WI38 (cell line): ENCODE measurements at regions not wholly inside any gene's neighbourhood (a gene's known extent, or its start where the extent isn't known, plus 50 kb on each side); places are given as distances from the start of the nearest gene placed in this dataset.
"Not testable (repeated sequence)": the region's sequence is repeated elsewhere in the genome, so short reads cannot be mapped to it uniquely, and the experiment has no call there.

Experiments
- H3K4me3 ChIP-seq: 2 replicates; pipeline ENCODE4 v1.5.1; 2011; ENCODE audit warnings: low read depth, mild to moderate bottlenecking, control low read depth, low read length
- CTCF ChIP-seq: IDR thresholded peaks from 2 replicates; pipeline ENCODE4 v1.5.1; 2012; ENCODE audit warnings: low read depth, mild to moderate bottlenecking, control low read depth, low read length

GRCh38 chr1:70719154-70719553 lies 308.1 kb downstream of the CTH start:
- TF ChIP-seq CTCF: no peak
- H3K4me3 ChIP-seq: no peak overlapping the region

- TF ChIP-seq CTCF: no peak
- no peak overlapping the region for H3K4me3 ChIP-seq
These were observed 309.0 kb downstream of the CTH start for GRCh38 chr1:70720109-70720508.

- no peak for TF ChIP-seq CTCF
- H3K4me3 ChIP-seq: no peak overlapping the region
These were observed 309.5 kb downstream of the CTH start for GRCh38 chr1:70720521-70720920.

DNA sequence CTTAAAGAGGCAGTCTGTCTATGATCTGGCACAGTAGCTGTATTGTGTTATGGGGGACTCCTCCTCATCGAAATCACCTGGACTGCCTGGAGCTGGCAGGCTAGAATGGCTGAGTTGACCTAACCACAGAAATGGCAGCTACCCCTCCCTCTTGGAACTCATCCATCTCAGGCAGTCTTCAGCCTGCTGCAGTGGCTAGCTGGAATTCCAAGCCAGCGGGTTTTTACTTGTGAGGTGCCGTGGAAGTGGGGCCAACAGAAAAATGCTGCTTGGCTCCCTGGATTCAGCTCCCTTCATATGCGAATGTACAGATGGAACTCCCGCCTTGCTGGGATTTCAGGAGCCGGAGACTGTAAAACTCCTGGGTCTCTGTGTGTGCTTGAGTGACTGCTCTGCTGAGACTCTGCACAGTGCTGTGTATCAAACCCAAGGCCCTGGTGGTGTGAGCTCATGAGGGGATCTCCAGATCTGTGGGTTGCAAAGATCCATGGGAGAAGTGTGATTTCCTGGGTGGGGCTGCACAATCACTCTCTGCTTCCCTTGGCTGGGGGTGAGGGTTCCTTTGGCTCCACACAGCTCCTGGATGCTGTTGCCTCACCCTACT lies 316.9 kb downstream of the CTH start:
- H3K4me3 ChIP-seq: no peak overlapping the region
- no peak for TF ChIP-seq CTCF

DNA sequence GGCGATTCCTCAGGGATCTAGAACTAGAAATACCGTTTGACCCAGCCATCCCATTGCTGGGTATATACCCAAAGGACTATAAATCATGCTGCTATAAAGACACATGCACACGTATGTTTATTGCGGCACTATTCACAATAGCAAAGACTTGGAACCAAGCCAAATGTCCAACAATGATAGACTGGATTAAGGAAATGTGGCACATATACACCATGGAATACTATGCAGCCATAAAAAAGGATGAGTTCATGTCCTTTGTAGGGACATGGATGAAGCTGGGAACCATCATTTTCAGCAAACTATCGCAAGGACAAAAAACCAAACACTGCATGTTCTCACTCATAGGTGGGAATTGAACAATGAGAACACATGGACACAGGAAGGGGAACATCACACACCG lies 311.1 kb downstream of the PTGER3 start:
- not testable (repeated sequence) for H3K4me3 ChIP-seq

DNA sequence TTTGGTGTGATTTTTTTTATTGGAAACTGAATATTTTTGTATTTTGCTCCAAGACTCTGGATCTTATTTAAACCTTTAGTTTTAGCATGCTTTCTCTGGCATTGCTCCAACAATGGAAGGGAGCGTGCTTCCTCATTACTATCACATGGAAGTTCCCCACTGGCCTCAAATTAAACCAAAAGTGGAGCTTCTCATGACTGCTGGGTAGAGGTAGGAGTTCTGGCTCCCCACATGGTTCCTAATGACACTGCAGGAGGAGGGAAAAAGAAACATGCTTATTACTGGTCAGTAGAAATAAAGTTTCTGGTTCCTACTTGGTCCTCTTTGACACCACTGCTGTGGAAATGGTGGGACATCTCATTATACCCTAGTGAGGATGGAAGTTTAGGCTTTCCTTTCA lies 310.5 kb downstream of the PTGER3 start:
- H3K4me3 ChIP-seq: no peak overlapping the region
- TF ChIP-seq CTCF: no peak

DNA sequence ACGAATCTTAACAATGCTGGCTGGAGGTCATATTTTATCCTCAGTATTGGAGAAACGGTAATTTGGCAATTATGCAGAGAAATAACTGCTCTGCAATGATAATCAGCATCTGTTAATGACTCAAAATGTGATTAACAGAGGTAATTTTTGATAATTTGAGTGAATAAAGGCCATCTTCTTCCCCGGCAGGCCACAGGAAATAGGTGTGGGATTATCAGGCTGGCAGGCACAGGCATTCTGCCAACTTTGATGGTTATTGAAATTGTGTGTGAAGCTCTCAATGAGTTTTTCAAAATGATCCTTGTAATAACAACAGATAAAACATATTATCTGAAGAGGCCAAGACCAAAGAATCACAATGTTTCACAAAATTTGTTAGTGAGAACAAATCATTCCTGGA lies 309.0 kb downstream of the PTGER3 start:
- no peak overlapping the region for H3K4me3 ChIP-seq
- TF ChIP-seq CTCF: no peak

DNA sequence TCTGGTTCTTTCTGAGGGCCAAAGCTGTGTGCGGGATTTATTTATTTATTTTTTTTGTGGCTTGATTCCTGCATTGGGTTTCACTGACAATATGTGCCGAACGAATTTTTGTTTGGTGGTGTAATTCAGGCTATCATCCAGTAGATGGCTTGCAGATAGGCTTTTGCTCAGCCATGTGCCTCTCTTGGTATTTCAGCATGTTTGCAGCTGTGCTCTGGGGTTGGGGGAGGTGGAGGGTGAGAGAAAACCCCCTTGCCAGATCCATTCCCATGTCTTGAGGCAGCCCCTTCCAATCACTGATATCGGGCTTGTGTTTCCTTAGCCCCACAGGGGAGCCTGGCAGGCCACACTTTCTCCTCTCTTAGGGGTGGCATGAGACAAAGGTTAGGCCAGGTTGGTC lies 302.4 kb downstream of the PTGER3 start:
- H3K4me3 ChIP-seq: no peak overlapping the region
- 0 out of 2 replicates have a peak, but pooled peaks have one; percentile 3 for TF ChIP-seq CTCF

DNA sequence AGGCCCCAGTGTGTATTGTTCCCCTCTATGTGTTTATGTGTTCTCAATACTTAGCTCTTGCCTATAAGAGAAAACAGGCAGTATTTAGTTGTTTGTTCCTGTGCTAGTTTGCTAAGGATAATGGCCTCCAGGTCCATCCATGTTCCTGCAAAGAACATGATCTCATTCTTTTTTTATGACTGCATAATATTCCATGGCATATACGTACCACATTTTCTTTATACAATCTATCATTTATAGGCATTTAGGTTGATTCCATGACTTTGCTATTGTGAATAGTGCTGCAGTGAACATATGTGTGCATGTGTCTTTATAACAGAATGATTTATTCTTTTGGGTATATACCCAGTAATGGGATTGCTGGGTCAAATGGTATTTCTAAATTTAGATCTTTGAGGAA lies 301.6 kb downstream of the PTGER3 start:
- H3K4me3 ChIP-seq: not testable (repeated sequence)

GRCh38 chr1:70747123-70747522 lies 300.5 kb downstream of the PTGER3 start:
- H3K4me3 ChIP-seq: not testable (repeated sequence)

- not testable (repeated sequence) for H3K4me3 ChIP-seq
These were observed 295.8 kb downstream of the PTGER3 start for GRCh38 chr1:70751676-70752287.
